ENCODE measurements at regions not wholly inside any gene's neighbourhood (a gene's known extent, or its start where the extent isn't known, plus 50 kb on each side); places are given as distances from the start of the nearest gene placed in this dataset.
"Not testable (repeated sequence)": the region's sequence is repeated elsewhere in the genome, so short reads cannot be mapped to it uniquely, and the experiment has no call there.

- H3K27me3 ChIP-seq (ENCODE audit: control insufficient read depth, insufficient read depth, low read length): no peaks in the 10 kb centered on the region
- no peaks in the 10 kb centered on the region for H3K4me1 ChIP-seq (ENCODE audit: control insufficient read depth, insufficient read depth, low read length)
- no peak overlapping the region for H3K4me3 ChIP-seq (ENCODE audit: low read depth, low read length)
- H3K9me3 ChIP-seq (ENCODE audit: control insufficient read depth, insufficient read depth, low read length): no peaks in the 10 kb centered on the region
- H3K36me3 ChIP-seq (ENCODE audit: control insufficient read depth, insufficient read depth, low read length): no peaks in the 10 kb centered on the region
- H3K9ac ChIP-seq (ENCODE audit: low read depth, low read length): no peak overlapping the region
These were observed 636.1 kb downstream of the TMTC2 start for GRCh38 chr12:83322809-83323208.

GRCh38 chr12:83321971-83322370, 635.3 kb downstream of the TMTC2 start:
- no peaks in the 10 kb centered on the region for H3K36me3 ChIP-seq (ENCODE audit: control insufficient read depth, insufficient read depth, low read length)
- H3K4me1 ChIP-seq (ENCODE audit: control insufficient read depth, insufficient read depth, low read length): no peaks in the 10 kb centered on the region
- no peaks in the 10 kb centered on the region for H3K27me3 ChIP-seq (ENCODE audit: control insufficient read depth, insufficient read depth, low read length)
- H3K9ac ChIP-seq (ENCODE audit: low read depth, low read length): no peak overlapping the region
- H3K4me3 ChIP-seq (ENCODE audit: low read depth, low read length): no peak overlapping the region
- no peaks in the 10 kb centered on the region for H3K9me3 ChIP-seq (ENCODE audit: control insufficient read depth, insufficient read depth, low read length)

DNA sequence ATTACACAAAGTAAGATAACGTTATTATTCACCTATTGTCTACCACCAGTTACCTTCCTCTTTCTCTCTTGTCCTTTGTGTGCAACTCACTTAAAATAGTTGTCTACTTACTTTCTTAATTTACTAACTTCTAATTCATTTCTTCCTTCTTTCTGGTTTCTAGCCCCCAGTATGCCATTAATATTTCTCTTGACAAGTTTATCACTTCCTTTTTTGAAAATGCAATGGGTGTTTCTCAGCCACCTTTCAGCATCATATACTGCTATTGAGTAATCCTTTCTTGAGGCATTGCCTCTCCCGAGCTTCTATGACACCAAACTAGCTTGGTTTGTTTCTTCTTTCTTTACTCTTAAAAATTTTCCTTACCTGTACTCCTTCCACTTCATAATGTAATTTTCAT, 633.6 kb downstream of the TMTC2 start:
- H3K9me3 ChIP-seq (ENCODE audit: control insufficient read depth, insufficient read depth, low read length): no peaks in the 10 kb centered on the region
- H3K36me3 ChIP-seq (ENCODE audit: control insufficient read depth, insufficient read depth, low read length): no peaks in the 10 kb centered on the region

DNA sequence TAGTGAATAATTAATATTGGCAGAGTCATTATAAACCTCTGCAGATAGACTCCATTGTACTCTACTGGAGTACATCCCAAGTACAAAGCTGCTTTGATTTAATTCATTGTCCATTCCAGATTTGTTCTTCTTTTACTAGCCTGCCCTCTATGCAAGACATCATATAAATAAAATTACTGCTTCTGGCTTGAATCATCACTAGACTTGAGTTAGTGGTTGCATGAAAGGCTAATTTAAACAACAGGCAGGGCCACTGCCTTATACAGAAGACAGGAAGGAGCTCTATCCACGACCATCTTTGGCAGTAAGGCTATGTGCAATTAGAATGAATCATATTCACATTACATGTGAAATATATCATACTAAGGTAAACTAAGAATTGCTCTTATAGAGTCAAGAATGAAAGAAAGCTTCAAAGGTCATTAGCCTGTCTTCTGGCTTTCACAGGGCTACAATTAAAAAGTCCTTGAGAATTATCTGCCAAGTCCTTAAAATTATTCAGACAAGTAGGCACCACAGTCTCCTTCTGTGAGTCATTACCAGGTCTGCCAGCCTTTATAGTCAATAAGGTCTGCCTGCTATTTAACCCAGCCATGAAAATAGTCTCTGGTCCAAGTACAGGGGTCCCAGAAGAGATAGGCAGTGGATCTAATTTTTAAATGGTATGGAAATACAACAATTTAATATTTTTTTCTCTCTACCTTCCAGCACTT, 631.8 kb downstream of the TMTC2 start:
- H3K9me3 ChIP-seq (ENCODE audit: control insufficient read depth, insufficient read depth, low read length): no peaks in the 10 kb centered on the region
- H3K4me3 ChIP-seq (ENCODE audit: low read depth, low read length): no peak overlapping the region
- H3K9ac ChIP-seq (ENCODE audit: low read depth, low read length): no peak overlapping the region
- H3K36me3 ChIP-seq (ENCODE audit: control insufficient read depth, insufficient read depth, low read length): no peaks in the 10 kb centered on the region
- H3K27me3 ChIP-seq (ENCODE audit: control insufficient read depth, insufficient read depth, low read length): no peaks in the 10 kb centered on the region
- no peaks in the 10 kb centered on the region for H3K4me1 ChIP-seq (ENCODE audit: control insufficient read depth, insufficient read depth, low read length)

More for the DNA sequence above, 633.6 kb downstream of the TMTC2 start:
- no peak overlapping the region for H3K4me3 ChIP-seq (ENCODE audit: low read depth, low read length)
- no peaks in the 10 kb centered on the region for H3K27me3 ChIP-seq (ENCODE audit: control insufficient read depth, insufficient read depth, low read length)
- H3K9ac ChIP-seq (ENCODE audit: low read depth, low read length): no peak overlapping the region
- H3K4me1 ChIP-seq (ENCODE audit: control insufficient read depth, insufficient read depth, low read length): no peaks in the 10 kb centered on the region

- no peaks in the 10 kb centered on the region for H3K9me3 ChIP-seq (ENCODE audit: control insufficient read depth, insufficient read depth, low read length)
- H3K4me3 ChIP-seq (ENCODE audit: low read depth, low read length): no peak overlapping the region
- no peaks in the 10 kb centered on the region for H3K36me3 ChIP-seq (ENCODE audit: control insufficient read depth, insufficient read depth, low read length)
- H3K4me1 ChIP-seq (ENCODE audit: control insufficient read depth, insufficient read depth, low read length): no peaks in the 10 kb centered on the region
- H3K9ac ChIP-seq (ENCODE audit: low read depth, low read length): no peak overlapping the region
- no peaks in the 10 kb centered on the region for H3K27me3 ChIP-seq (ENCODE audit: control insufficient read depth, insufficient read depth, low read length)
These were observed 630.9 kb downstream of the TMTC2 start for GRCh38 chr12:83317595-83317994.

- no peaks in the 10 kb centered on the region for H3K36me3 ChIP-seq (ENCODE audit: control insufficient read depth, insufficient read depth, low read length)
- no peak overlapping the region for H3K4me3 ChIP-seq (ENCODE audit: low read depth, low read length)
- no peaks in the 10 kb centered on the region for H3K27me3 ChIP-seq (ENCODE audit: control insufficient read depth, insufficient read depth, low read length)
- no peaks in the 10 kb centered on the region for H3K9me3 ChIP-seq (ENCODE audit: control insufficient read depth, insufficient read depth, low read length)
- no peak overlapping the region for H3K9ac ChIP-seq (ENCODE audit: low read depth, low read length)
- H3K4me1 ChIP-seq (ENCODE audit: control insufficient read depth, insufficient read depth, low read length): no peaks in the 10 kb centered on the region
These were observed 627.1 kb downstream of the TMTC2 start for GRCh38 chr12:83313827-83314226.

DNA sequence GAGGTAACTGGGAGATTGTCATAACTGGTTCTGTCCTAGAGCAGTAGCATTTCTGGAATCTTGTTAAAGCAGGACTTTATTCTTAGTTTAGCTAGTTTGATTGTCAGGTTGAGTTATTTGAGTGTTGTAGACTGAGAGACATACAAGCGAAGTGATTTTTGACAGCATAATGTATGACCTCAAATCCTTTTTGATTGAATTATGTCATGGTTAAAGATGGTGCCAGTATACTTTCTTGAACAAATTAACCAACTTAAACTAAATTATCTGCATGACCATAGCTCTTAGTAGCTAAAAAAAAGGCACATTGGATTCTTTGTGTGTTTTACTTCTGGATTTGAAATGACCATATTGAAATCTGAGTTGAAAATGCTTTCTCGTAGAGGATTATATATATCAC, 626.6 kb downstream of the TMTC2 start:
- H3K4me1 ChIP-seq (ENCODE audit: control insufficient read depth, insufficient read depth, low read length): no peaks in the 10 kb centered on the region
- H3K9ac ChIP-seq (ENCODE audit: low read depth, low read length): no peak overlapping the region
- no peak overlapping the region for H3K4me3 ChIP-seq (ENCODE audit: low read depth, low read length)
- no peaks in the 10 kb centered on the region for H3K36me3 ChIP-seq (ENCODE audit: control insufficient read depth, insufficient read depth, low read length)
- no peaks in the 10 kb centered on the region for H3K9me3 ChIP-seq (ENCODE audit: control insufficient read depth, insufficient read depth, low read length)
- no peaks in the 10 kb centered on the region for H3K27me3 ChIP-seq (ENCODE audit: control insufficient read depth, insufficient read depth, low read length)

GRCh38 chr12:83276904-83277303, 590.2 kb downstream of the TMTC2 start:
- Histone ChIP-seq H3K36me3 (ENCODE audit: control insufficient read depth, insufficient read depth, low read length) (no peaks in the 10 kb centered on the region), H3K9me3 (ENCODE audit: control insufficient read depth, insufficient read depth, low read length) (no peaks in the 10 kb centered on the region), H3K9ac (ENCODE audit: low read depth, low read length) (no peak overlapping the region), H3K4me1 (ENCODE audit: control insufficient read depth, insufficient read depth, low read length) (no peaks in the 10 kb centered on the region), H3K27me3 (ENCODE audit: control insufficient read depth, insufficient read depth, low read length) (no peaks in the 10 kb centered on the region), H3K4me3 (ENCODE audit: low read depth, low read length) (no peak overlapping the region)

DNA sequence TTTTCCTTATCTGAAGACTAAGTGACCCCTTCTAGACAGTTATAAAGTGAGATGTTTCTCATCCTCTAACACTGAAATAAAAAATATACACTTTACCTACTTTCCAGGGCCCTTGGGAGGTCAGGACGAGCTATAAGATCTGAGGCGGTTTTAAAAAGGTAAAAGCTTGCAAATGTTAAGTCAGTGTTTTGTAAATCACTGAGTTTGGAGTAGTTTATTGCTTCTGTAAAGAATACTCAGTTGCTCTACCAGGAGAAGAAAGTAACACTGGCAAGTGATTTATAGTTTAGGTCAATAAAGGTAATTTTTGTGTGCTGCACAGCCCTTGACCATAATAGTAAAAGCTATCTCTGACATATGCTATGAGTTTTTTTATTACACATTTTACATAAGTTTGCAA, 584.5 kb downstream of the TMTC2 start:
- no peak overlapping the region for H3K9ac ChIP-seq (ENCODE audit: low read depth, low read length)
- H3K27me3 ChIP-seq (ENCODE audit: control insufficient read depth, insufficient read depth, low read length): no peaks in the 10 kb centered on the region
- H3K9me3 ChIP-seq (ENCODE audit: control insufficient read depth, insufficient read depth, low read length): no peaks in the 10 kb centered on the region
- no peak overlapping the region for H3K4me3 ChIP-seq (ENCODE audit: low read depth, low read length)
- no peaks in the 10 kb centered on the region for H3K4me1 ChIP-seq (ENCODE audit: control insufficient read depth, insufficient read depth, low read length)
- H3K36me3 ChIP-seq (ENCODE audit: control insufficient read depth, insufficient read depth, low read length): no peaks in the 10 kb centered on the region

GRCh38 chr12:83265808-83266207, 579.1 kb downstream of the TMTC2 start:
- no peak overlapping the region for H3K9ac ChIP-seq (ENCODE audit: low read depth, low read length)
- no peaks in the 10 kb centered on the region for H3K27me3 ChIP-seq (ENCODE audit: control insufficient read depth, insufficient read depth, low read length)
- H3K4me1 ChIP-seq (ENCODE audit: control insufficient read depth, insufficient read depth, low read length): no peaks in the 10 kb centered on the region
- H3K9me3 ChIP-seq (ENCODE audit: control insufficient read depth, insufficient read depth, low read length): no peaks in the 10 kb centered on the region
- no peaks in the 10 kb centered on the region for H3K36me3 ChIP-seq (ENCODE audit: control insufficient read depth, insufficient read depth, low read length)
- no peak overlapping the region for H3K4me3 ChIP-seq (ENCODE audit: low read depth, low read length)

DNA sequence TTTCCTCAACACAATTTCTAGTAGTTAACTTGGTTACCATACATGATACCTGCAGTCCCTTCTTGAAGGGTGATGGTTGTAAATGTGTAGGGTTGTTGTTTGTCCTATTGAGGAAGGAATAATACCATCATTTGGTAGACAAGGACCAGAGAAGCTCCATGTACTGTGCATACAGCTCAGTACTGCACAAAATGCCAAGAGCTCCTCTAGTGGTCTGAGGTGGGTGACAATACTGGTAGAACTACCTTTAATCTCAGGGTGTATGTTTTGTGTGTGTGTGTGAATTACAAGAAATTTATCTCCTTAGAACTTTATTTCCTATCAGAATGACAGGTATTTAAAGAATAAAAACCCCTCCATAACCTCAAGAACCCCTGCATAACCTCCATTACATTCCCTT, 575.3 kb downstream of the TMTC2 start:
- H3K4me1 ChIP-seq (ENCODE audit: control insufficient read depth, insufficient read depth, low read length): no peaks in the 10 kb centered on the region
- H3K4me3 ChIP-seq (ENCODE audit: low read depth, low read length): no peak overlapping the region
- no peaks in the 10 kb centered on the region for H3K9me3 ChIP-seq (ENCODE audit: control insufficient read depth, insufficient read depth, low read length)
- no peaks in the 10 kb centered on the region for H3K36me3 ChIP-seq (ENCODE audit: control insufficient read depth, insufficient read depth, low read length)
- no peak overlapping the region for H3K9ac ChIP-seq (ENCODE audit: low read depth, low read length)
- no peaks in the 10 kb centered on the region for H3K27me3 ChIP-seq (ENCODE audit: control insufficient read depth, insufficient read depth, low read length)

DNA sequence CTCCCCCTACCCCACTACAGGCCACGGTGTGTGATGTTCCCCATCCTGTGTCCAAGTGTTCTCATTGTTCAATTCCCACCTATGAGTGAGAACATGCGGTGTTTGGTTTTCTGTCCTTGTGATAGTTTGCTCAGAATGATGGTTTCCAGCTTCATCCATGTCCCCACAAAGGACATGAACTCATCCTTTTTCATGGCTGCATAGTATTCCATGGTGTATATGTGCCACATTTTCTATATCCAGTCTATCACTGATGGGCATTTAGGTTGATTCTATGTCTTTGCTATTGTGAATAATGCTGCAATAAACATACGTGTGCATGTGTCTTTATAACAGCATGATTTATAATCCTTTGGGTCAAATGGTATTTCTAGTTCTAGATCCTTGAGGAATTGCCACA, 573.4 kb downstream of the TMTC2 start:
- not testable (repeated sequence) for H3K4me1 ChIP-seq (ENCODE audit: control insufficient read depth, insufficient read depth, low read length); H3K27me3 ChIP-seq (ENCODE audit: control insufficient read depth, insufficient read depth, low read length); H3K9ac ChIP-seq (ENCODE audit: low read depth, low read length); H3K9me3 ChIP-seq (ENCODE audit: control insufficient read depth, insufficient read depth, low read length); H3K36me3 ChIP-seq (ENCODE audit: control insufficient read depth, insufficient read depth, low read length); H3K4me3 ChIP-seq (ENCODE audit: low read depth, low read length)

Data from iPS-15b (cell line).